ENCODE measurements at regions not wholly inside any gene's neighbourhood (a gene's known extent, or its start where the extent isn't known, plus 50 kb on each side); places are given as distances from the start of the nearest gene placed in this dataset.

- no peak overlapping the region for H3K4me3 ChIP-seq (ENCODE audit: low read depth, low read length)
- TF ChIP-seq CTCF (IDR thresholded peaks at IDR 0.05; ENCODE audit: insufficient read depth, low read length), result no peak
- no peak for DNase-seq (ENCODE audit: low read depth)
Observed at GRCh38 chr10:58072634-58073033, 195.1 kb downstream of the IPMK start.

DNA sequence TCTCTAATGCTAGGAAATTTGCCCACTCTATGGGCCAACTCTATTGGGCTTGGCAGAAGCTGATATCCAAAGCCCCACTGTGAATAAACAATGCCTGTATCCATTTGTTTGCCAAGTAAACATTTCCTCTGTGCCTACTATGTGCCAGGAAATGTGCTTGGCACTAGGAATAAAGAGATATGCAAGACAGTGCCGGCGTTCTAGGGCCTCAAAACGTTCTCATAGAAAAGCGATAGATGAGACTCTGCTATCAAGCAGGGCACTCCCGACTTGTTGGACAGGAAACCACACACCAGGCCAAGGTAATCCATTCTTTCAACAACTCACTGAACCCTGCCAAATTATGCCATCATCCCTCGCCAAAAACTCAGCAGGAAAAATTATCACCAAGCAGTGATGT lies 196.7 kb downstream of the IPMK start:
- DNase-seq (ENCODE audit: low read depth), result no peak
- TF ChIP-seq CTCF (IDR thresholded peaks at IDR 0.05; ENCODE audit: insufficient read depth, low read length), result no peak
- no peak overlapping the region for H3K4me3 ChIP-seq (ENCODE audit: low read depth, low read length)

- DNase-seq (ENCODE audit: low read depth), result no peak
- no peak overlapping the region for H3K4me3 ChIP-seq (ENCODE audit: low read depth, low read length)
- no peak for TF ChIP-seq CTCF (IDR thresholded peaks at IDR 0.05; ENCODE audit: insufficient read depth, low read length)
Observed at GRCh38 chr10:58068809-58069208, 198.9 kb downstream of the IPMK start.

DNA sequence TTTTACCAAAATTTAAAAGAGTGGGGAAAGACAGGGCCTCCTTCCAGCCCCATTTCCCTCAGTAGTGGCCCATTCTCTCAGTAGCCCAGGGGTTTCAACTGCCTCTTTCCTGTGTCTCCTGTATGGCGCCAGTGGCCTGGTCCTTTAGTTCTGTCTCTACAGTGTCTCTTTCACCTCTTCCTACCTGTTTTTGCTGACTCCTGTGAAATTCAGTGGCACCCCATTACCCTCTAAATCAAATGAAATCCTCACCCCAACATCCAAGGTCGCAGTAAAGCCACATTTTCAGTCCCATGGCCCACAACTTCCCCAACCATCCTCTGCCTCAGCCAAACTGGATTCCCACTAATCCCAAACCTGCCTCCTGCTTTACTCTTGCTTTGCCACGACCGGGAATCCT lies 200.7 kb downstream of the IPMK start:
- no peak for DNase-seq (ENCODE audit: low read depth)
- TF ChIP-seq CTCF (IDR thresholded peaks at IDR 0.05; ENCODE audit: insufficient read depth, low read length), result no peak
- no peak overlapping the region for H3K4me3 ChIP-seq (ENCODE audit: low read depth, low read length)

GRCh38 chr10:58066126-58066525 lies 201.6 kb downstream of the IPMK start:
- TF ChIP-seq CTCF (IDR thresholded peaks at IDR 0.05; ENCODE audit: insufficient read depth, low read length), result no peak
- DNase-seq (ENCODE audit: low read depth), result no peak
- no peak overlapping the region for H3K4me3 ChIP-seq (ENCODE audit: low read depth, low read length)

- H3K4me3 ChIP-seq (ENCODE audit: low read depth, low read length), result no peak overlapping the region
- DNase-seq (ENCODE audit: low read depth), result no peak
- TF ChIP-seq CTCF (IDR thresholded peaks at IDR 0.05; ENCODE audit: insufficient read depth, low read length), result no peak
Observed at GRCh38 chr10:58065529-58065815, 202.2 kb downstream of the IPMK start.

- no peak overlapping the region for H3K4me3 ChIP-seq (ENCODE audit: low read depth, low read length)
- DNase-seq (ENCODE audit: low read depth), result peak; percentile 72
- peak; percentile 90 for TF ChIP-seq CTCF (IDR thresholded peaks at IDR 0.05; ENCODE audit: insufficient read depth, low read length)
Observed at GRCh38 chr10:58064714-58065528, 202.8 kb downstream of the IPMK start.

Measured in fibroblast of the aortic adventitia (primary cell).